Hematopoietic multipotent progenitor cell treated with erythropoietin and hydrocortisone succinate and interleukin-3 and kit ligand, for 8 days (in vitro differentiated cells): ENCODE measurements at regions not wholly inside any gene's neighbourhood (a gene's known extent, or its start where the extent isn't known, plus 50 kb on each side); places are given as distances from the start of the nearest gene placed in this dataset.
A peak's percentile ranks its signal among the peaks of the same experiment; 100 is the strongest.

Experiments
- DNase-seq: peaks from one replicate; pipeline ENCODE4 v3.0.0-alpha.2; 2015

DNA sequence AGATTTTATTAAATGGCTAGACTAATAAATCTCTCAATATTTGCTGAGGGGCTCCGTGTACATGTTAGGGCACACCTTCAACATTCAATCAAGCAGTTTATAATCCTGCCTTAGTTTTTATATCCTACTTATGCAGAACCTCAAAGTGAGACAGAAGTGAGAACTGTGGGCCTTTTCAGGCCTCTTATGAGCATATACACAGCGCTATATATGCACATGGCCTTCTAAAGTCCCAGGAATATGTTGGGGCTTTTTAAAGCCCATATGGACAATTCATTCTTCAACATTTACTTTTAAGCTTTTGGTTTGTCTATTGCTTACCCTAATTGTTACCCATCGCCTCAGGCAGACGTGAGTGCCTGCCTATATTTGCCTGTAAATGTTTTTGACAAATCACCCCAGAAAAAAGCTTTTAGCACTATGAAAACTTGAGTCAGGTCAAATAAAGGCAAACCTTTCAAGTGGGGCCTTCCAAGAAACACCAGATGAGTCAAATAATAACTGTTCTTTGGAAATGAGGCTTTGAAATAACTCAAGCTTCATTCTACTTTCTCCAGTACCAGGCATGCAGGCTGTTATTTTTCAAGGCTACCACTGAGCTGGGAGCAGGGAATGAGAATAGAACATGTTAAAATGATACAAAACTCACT lies 58.2 kb downstream of the ESM1 start:
- DNase-seq, result no peak

DNA sequence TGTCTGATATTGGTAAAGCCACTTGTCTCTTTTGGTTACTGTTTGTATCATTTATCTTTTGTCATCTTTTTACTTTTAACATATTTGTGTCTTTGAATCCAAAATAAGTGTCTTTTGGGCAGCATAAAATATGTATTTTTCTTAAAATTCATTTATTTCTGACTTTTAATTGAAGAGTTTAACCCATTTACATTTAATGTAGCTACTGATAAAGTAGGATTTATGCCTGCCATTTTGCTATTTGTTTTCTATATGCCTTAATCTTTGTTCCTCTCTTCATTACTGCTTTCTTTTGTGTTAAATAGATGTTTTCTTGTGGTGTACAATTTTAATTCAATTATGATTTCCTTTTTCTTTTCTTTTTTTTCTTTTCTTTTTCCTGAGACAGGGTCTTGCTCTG lies 60.9 kb downstream of the ESM1 start:
- no peak for DNase-seq

GRCh38 chr5:54917323-54917722 lies 68.1 kb downstream of the ESM1 start:
- no peak for DNase-seq

DNA sequence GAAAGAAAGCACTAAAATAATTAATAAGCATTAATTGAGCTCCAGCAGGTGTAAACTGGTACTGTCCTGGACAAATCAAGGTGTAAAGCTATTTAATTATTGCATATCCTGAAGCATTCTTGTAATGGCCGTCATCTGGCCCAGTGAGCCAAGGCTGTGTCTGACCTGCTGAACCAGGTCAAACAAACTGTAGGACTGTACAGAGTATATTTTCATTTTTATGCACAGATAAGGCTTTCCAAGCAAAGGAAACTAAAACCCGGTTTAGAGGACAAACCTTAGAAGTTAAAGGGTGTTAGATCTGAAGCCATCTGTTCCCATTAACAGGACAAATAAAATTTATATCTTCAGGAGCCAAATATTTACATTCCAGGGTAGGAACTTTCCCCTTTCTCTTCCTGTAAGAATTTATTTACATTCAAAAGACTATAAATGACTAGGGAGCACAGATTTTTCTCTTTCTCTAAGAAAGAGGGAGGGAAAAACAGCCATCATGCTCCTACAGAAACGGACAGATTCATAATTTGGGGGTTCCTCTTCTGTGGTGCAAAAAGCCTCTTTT lies 69.8 kb downstream of the ESM1 start:
- no peak for DNase-seq

- no peak for DNase-seq
Observed at GRCh38 chr5:54912021-54912420, 73.4 kb downstream of the ESM1 start.

- no peak for DNase-seq
Observed at GRCh38 chr5:54909911-54910870, 75.2 kb downstream of the ESM1 start.

- DNase-seq, result no peak
Observed at GRCh38 chr5:54908774-54909525, 76.4 kb downstream of the ESM1 start.

GRCh38 chr5:54905942-54906537 lies 79.4 kb downstream of the ESM1 start:
- DNase-seq, result peak; percentile 58

- no peak for DNase-seq
Observed at GRCh38 chr5:54905246-54905795, 80.1 kb downstream of the ESM1 start.

DNA sequence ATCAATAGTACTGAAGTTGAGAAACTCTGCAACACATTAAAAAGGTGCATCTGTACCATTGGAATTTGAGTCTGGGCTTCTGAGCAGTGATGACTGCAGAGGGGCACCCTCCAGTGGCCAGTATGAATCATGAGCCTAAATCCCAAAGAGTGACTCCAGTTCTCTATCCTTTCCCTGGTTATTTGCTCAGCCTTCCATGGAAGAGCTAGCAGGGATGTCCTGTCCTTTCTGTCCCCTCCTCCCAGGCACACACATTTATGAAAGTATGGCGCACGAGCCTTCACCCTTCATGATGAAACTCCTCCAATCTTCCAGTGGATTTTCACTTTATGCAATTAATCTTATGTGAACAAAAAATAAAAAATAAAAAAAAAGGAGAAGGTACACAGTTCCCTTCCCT lies 81.0 kb downstream of the ESM1 start:
- DNase-seq, result no peak

GRCh38 chr5:54902791-54903473 lies 82.5 kb downstream of the ESM1 start:
- DNase-seq, result no peak

- no peak for DNase-seq
Observed at GRCh38 chr5:54900984-54901725, 84.2 kb downstream of the ESM1 start.

GRCh38 chr5:54897001-54897400 lies 88.4 kb downstream of the ESM1 start:
- no peak for DNase-seq

DNA sequence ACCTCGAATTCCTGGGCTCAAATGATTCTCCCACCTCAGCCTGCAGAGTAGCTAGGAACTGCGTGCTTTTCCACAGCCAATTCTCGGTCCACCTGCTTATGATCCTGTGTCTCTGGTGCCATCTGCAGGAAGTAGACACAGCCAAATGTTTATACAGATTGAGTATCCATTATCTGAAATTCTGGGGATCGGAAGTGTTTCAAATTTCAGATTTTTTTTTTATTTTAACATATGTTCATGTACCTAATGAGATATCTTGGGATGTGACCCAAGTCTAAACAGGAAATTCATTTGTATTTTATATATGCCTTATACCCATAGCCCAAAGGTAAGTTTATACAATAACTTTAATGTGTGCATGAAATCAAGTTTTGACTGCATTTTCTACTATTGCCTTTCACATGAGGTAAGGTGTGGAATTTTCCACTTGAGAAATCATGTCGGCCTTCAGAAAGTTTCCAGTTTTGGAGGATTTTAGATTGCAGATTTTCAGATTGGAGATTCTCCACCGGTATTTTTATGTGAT lies 89.5 kb downstream of the ESM1 start:
- peak; percentile 14 for DNase-seq

GRCh38 chr5:54894957-54895815 lies 90.2 kb downstream of the ESM1 start:
- no peak for DNase-seq

DNA sequence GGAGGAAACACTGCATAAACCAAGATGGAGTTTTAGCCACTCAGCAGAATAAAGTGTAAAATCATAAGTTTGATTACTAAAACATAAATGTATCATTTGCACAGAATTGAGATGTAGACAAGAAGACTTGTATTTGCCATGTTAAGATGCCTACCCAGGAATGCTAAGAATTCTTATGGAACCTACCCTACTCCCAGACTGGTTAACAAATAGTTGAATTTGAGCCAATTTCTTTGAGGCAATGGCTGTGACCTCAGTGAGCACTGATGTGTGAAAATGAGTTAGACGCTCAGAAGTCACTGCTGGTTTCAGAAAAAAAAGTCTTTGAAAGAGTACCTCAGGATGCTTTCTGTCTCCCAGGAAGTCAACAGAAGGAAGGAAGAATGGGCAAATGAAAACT lies 95.6 kb downstream of the ESM1 start:
- DNase-seq, result no peak

DNA sequence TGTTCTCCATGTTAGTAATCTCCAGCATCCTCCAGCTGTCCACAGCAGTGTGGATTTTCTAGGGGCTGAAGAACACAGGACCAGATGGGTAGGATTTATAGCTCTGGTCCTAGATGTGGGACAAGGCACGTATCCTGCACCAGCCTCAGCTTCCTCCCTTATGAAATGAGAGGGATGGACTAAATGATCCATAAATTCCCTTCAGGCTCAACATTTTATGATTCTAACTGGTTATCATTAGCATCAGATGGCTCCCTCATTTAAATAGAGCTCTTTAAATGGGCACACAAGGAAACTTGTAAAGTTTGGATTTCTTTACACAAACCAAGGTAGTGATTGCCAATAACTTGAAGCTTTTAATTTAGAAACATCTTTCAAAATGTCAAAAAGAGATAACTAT lies 97.7 kb downstream of the ESM1 start:
- DNase-seq, result no peak

DNA sequence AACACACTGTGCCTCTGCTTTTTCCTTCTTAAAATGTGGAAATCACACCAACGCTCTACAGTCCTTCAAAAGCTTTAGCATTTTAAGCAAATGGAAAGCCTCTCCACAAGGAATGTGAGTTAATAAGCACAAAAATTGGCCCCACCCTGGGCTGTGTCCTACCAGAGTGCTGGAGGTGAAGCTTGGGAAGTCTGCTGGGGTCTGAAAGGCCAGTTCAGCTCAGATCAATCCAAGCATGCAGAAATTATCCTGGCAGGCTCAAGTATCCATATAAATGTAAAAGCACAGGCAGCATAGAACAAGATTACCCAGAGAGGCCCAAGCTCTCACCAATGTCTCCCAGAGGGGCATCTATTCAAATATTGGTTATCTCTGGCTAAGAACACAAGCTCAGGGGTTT lies 98.5 kb downstream of the ESM1 start:
- DNase-seq, result no peak

DNA sequence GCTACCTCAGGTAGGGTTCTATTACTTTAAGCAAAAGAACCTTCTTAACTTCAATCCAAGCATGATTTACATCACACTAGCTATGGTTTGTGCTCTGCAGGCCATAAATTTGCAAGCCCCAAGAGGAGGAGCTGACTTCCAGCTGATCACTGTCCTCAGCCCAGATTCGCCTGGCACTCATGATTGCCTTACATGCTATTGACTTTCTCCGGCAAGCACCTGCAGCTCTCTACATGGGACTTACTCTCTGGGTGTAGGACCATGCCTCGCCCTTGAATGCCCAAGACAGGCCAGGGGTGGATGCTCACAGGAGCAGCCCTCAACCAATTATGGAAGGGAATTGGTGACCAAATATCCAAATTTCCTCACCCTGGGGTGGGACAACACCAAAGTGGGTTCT lies 99.8 kb downstream of the ESM1 start:
- DNase-seq, result no peak

DNA sequence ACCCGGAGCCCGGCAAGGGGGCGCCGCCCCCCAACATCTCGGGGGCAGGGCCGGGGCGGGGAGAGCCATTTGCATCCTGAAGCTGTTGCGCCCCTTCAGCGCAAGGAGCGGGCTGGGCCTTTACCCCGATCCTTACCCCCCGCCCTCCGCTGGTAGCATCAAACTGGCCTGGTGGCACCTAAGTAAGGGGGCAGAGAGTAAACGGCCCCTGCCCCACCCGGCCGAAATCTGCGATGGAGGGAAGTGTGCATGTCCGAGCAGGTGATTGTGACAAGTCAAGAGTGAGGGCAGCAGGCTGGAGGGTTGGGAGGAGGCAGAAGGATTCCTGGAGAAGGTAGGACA lies 101.2 kb downstream of the ESM1 start:
- no peak for DNase-seq
